Suppressor macrophage treated with lipopolysaccharide for 4 hours (primary cell): ENCODE measurements at regions not wholly inside any gene's neighbourhood (a gene's known extent, or its start where the extent isn't known, plus 50 kb on each side); places are given as distances from the start of the nearest gene placed in this dataset.

ENCODE experiments used
- DNase-seq: peaks from one replicate; pipeline ENCODE4 v3.0.0-alpha.2; 2020

- no peak for DNase-seq
Observed at GRCh38 chr5:180411948-180412347, 58.8 kb upstream of the GFPT2 start.

DNA sequence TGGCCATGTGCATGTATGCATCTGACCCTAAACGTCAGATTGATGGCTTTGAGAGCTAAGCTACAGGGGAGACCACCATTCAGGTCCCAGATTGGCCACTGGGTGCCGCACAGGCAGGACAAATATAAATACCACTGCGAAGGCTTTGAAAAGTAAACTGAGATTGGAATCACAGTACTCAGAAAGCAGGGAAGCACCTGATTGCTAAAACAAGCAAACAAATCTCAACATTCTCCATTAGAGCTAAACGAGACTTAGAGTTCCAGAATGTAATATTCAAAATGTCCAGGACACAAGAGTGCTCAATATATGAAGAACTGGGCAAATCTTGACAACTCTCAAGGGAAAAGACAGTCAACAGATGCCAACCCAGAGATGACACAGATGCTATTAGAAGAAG lies 61.0 kb upstream of the GFPT2 start:
- DNase-seq, result no peak

- no peak for DNase-seq
Observed at GRCh38 chr5:180421672-180422071, 68.5 kb upstream of the GFPT2 start.

DNA sequence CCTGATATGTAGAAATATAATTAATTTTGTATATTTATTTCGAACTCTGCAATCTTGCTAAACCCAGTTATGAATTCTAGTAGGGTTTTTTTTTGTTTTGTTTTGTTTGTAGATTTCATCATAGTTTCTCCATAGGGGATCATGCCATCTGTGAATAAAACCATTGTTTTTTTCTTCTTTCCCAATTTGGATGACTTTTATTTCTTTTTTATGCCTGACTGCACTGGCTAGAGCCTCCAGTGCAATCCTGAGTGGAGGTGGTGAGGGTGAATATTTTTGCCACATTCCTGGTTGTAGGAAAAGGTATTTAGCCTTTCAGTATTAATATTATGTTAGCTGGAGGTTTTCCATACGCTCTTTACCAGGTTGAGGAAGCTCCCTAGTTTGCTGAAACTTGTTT lies 70.0 kb upstream of the GFPT2 start:
- DNase-seq, result no peak

- no peak for DNase-seq
Observed at GRCh38 chr5:180423598-180423997, 70.5 kb upstream of the GFPT2 start.

GRCh38 chr5:180424094-180424493 lies 70.1 kb upstream of the CNOT6 start:
- no peak for DNase-seq

DNA sequence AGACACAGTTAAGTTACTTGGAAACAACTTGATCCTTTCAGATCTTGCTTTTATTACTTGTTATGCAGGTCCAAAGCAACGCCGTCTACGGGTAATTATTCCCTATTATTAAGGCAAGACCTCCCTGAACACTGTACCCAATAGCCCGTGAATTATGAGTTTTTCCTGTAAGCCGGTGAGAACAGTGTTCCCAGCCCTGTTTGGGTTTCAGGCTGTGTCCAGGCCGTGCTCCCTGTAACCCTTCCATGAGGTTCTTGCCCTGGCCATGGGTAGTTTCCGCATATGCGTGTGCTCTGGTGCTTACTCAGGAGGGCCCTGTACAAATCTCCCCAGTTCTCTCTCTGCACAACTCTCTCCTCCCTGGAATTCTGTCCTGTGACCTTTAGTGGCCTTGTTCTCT lies 65.6 kb upstream of the CNOT6 start:
- DNase-seq, result no peak

- no peak for DNase-seq
Observed at GRCh38 chr5:180431932-180432331, 62.2 kb upstream of the CNOT6 start.

DNA sequence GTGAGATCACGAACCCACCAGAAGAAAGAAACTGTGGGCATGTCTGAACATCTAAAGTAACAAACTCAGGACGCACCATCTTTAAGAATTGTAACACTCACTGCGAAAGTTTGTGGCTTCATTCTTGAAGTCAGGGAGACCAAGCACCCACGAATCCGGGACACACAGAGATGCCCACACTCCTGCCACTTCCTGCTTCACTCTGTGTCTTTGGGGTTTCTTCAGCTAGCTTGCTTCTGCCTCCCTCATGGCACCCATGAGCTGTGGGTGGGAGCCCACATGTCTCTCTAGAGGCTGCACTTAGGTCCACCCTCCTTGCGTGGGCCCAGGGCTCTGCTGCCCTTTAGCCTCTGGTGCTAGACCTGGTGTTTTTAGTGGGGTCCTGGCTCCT lies 61.2 kb upstream of the CNOT6 start:
- DNase-seq, result no peak

- DNase-seq, result no peak
Observed at GRCh38 chr5:180435594-180435993, 58.6 kb upstream of the CNOT6 start.

GRCh38 chr5:180436275-180436674 lies 57.9 kb upstream of the CNOT6 start:
- no peak for DNase-seq

DNA sequence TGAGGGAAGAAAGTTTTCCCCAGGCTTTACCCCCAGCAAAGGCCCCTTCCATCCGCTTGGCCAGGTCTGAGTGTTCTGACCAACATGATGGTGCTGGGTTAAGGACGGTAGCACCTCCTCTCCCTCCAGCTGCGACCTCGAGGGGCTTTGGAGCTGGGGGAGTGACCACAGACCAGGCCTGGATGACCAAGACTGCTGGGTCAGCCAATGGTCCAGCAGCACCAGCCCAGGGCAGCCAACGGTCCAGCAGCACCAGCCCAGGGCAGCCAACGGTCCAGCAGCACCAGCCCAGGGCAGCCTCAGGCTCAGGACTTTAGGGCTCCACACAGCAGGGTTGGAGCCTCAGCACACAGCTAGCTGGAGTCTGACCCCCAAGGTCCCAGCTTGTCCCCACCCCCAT lies 57.2 kb upstream of the CNOT6 start:
- DNase-seq, result no peak

DNA sequence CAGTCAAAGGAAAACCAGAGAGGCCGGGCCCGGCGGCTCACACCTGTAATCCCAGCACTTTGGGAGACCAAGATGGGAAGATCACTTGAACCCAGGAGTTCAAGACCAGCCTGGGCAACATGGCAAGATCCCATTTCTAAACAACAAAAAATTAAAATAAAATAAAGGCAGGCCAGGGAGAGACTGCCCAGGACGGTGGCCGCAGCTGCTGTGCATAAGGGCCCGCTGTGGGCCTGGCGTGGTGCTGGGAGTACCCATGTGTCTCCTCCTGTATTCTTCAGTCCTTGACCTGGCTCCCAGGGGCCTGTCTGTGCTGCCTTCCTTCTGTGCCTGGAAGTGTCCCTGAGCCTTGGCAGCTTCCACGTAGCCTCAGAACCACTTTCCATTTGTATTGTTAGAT lies 56.8 kb upstream of the CNOT6 start:
- DNase-seq, result no peak

- DNase-seq, result no peak
Observed at GRCh38 chr5:180438785-180439780, 55.1 kb upstream of the CNOT6 start.

DNA sequence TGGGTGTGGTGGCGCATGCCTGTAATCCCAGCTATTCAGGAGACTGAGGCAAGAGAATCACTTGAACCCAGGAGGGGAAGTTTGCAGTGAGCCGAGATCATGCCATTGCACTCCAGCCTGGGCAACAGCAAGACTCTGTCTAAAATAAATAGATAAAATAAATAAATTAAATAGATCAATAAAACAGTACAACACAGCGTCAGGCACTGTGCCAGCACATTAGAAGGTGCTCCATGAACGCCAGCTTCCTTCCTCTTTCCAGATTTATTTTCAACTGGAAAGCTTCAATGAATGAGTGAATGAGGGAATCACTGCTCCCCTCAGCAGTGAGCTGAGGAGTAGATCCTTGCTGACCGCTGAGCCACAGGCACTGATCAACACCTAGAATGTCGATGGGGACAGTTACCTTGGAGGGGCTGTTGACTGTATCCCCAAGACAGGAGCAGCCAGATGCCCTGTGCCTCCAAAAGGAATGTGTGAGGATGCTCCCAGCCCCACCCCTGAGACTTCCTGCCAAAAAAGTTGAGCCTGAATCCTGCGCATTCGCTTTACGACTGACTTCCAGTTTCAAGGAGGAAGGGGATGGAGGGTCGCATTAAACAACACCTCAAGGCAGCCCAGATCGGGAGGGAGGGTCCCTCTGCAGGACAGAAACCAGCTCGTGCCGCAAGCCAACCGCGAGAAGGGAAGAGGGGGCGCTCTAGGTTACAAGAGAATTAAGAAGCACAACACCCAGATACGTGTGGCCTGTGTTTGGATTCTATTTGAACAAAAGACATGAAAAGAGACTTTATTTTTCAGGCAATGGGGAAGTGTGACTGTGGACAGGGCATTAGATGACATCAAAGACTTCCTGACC lies 54.0 kb upstream of the CNOT6 start:
- DNase-seq, result peak; percentile 34

- peak; percentile 23 for DNase-seq
Observed at GRCh38 chr5:180441564-180442051, 52.6 kb upstream of the CNOT6 start.
